SK-N-SH (cell line): ENCODE measurements at regions not wholly inside any gene's neighbourhood (a gene's known extent, or its start where the extent isn't known, plus 50 kb on each side); places are given as distances from the start of the nearest gene placed in this dataset.

Experiments used
- CTCF ChIP-seq: fragments of 200-600 bp; sonication (generic); IDR thresholded peaks from 2 replicates; pipeline ENCODE4 v1.6.1; 2017; ENCODE audit warnings: antibody characterized with exemption, mild to moderate bottlenecking, moderate library complexity
- GABPA ChIP-seq: IDR thresholded peaks from 2 replicates; pipeline ENCODE4 v1.4.0; 2012; ENCODE audit warnings: low read depth, mild to moderate bottlenecking
- POLR2AphosphoS5 ChIP-seq: IDR thresholded peaks from 2 replicates; pipeline ENCODE4 v1.6.1; 2012; ENCODE audit warnings: low read depth, low read length
- SIN3A ChIP-seq: IDR thresholded peaks from 2 replicates; pipeline ENCODE4 v1.6.1; 2012; ENCODE audit warnings: low read depth, mild to moderate bottlenecking, low read length, moderate library complexity, borderline replicate concordance
- SMC3 ChIP-seq: IDR thresholded peaks from 2 replicates; pipeline ENCODE4 v1.6.1; 2012; ENCODE audit warnings: low read depth, low read length, improper control_type of control experiment
- TCF12 ChIP-seq: IDR thresholded peaks from 2 replicates; pipeline ENCODE4 v1.4.0; 2012

- TF ChIP-seq CTCF, result no peak
- no peak for TF ChIP-seq SMC3
- TF ChIP-seq SIN3A, result no peak
- TF ChIP-seq TCF12, result no peak
- TF ChIP-seq POLR2AphosphoS5, result no peak
- no peak for TF ChIP-seq GABPA
Observed at GRCh38 chr1:189500778-189501177, 976.9 kb downstream of the BRINP3 start.
